ENCODE measurements at regions not wholly inside any gene's neighbourhood (a gene's known extent, or its start where the extent isn't known, plus 50 kb on each side); places are given as distances from the start of the nearest gene placed in this dataset.

DNA sequence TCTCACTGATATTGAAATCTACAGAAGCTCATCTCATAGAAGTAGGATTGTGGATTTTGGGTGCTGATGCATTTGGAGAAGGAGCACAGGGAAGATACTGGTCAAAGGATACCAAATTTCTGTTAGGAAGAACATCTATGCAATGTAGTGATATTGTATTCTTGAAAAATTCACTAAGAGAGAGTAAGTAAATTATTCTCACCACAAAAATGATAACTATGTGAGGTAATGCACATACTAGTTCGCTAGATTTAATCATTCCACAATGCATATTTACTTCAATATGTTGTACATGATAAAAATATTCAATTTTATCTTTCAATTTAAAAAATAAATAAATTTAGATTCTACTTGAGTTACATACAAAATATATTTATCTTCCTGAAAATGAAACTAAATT lies 2040.5 kb upstream of the C9orf72 start:
- TF ChIP-seq, protein P1, sequence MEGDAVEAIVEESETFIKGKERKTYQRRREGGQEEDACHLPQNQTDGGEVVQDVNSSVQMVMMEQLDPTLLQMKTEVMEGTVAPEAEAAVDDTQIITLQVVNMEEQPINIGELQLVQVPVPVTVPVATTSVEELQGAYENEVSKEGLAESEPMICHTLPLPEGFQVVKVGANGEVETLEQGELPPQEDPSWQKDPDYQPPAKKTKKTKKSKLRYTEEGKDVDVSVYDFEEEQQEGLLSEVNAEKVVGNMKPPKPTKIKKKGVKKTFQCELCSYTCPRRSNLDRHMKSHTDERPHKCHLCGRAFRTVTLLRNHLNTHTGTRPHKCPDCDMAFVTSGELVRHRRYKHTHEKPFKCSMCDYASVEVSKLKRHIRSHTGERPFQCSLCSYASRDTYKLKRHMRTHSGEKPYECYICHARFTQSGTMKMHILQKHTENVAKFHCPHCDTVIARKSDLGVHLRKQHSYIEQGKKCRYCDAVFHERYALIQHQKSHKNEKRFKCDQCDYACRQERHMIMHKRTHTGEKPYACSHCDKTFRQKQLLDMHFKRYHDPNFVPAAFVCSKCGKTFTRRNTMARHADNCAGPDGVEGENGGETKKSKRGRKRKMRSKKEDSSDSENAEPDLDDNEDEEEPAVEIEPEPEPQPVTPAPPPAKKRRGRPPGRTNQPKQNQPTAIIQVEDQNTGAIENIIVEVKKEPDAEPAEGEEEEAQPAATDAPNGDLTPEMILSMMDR (IDR thresholded peaks at IDR 0.05; ENCODE audit: low read depth, low read length): no peak
- TF ChIP-seq EZH2phosphoT487 (IDR thresholded peaks at IDR 0.05; ENCODE audit: low read depth): no peak
